Fibroblast of skin of back (primary cell): ENCODE measurements at regions not wholly inside any gene's neighbourhood (a gene's known extent, or its start where the extent isn't known, plus 50 kb on each side); places are given as distances from the start of the nearest gene placed in this dataset.
A peak's percentile ranks its signal among the peaks of the same experiment; 100 is the strongest.

Source experiments
- DNase-seq: peaks from one replicate; pipeline ENCODE4 v3.0.0-alpha.2; 2013

GRCh38 chr15:39156646-39157250 lies 424.1 kb upstream of the THBS1 start:
- peak; percentile 72 for DNase-seq

GRCh38 chr15:39157882-39158281 lies 423.0 kb upstream of the THBS1 start:
- DNase-seq = no peak

GRCh38 chr15:39159833-39160232 lies 421.0 kb upstream of the THBS1 start:
- DNase-seq = no peak

- DNase-seq = peak; percentile 89
Measured at GRCh38 chr15:39161096-39161495, 419.8 kb upstream of the THBS1 start.

GRCh38 chr15:39165020-39165706 lies 415.7 kb upstream of the THBS1 start:
- peak; percentile 93 for DNase-seq

GRCh38 chr15:39167164-39168058 lies 413.5 kb upstream of the THBS1 start:
- no peak for DNase-seq

GRCh38 chr15:39171944-39172368 lies 408.9 kb upstream of the THBS1 start:
- DNase-seq = peak; percentile 98

- DNase-seq = peak; percentile 77
Measured at GRCh38 chr15:39172380-39173281, 408.2 kb upstream of the THBS1 start.

GRCh38 chr15:39173426-39173825 lies 407.5 kb upstream of the THBS1 start:
- DNase-seq = no peak

GRCh38 chr15:39174332-39174731 lies 406.5 kb upstream of the THBS1 start:
- no peak for DNase-seq

GRCh38 chr15:39176030-39176429 lies 404.8 kb upstream of the THBS1 start:
- DNase-seq = no peak

GRCh38 chr15:39177561-39177960 lies 403.3 kb upstream of the THBS1 start:
- no peak for DNase-seq

- DNase-seq = peak; percentile 53
Measured at GRCh38 chr15:39180030-39180429, 400.8 kb upstream of the THBS1 start.

GRCh38 chr15:39180483-39180933 lies 400.4 kb upstream of the THBS1 start:
- DNase-seq = peak; percentile 83

GRCh38 chr15:39181056-39181747 lies 399.7 kb upstream of the THBS1 start:
- DNase-seq = no peak

GRCh38 chr15:39181940-39182339 lies 398.9 kb upstream of the THBS1 start:
- DNase-seq = peak; percentile 72

GRCh38 chr15:39183164-39183881 lies 397.6 kb upstream of the THBS1 start:
- no peak for DNase-seq

GRCh38 chr15:39184701-39185390 lies 396.0 kb upstream of the THBS1 start:
- DNase-seq = no peak

- DNase-seq = peak; percentile 60
Measured at GRCh38 chr15:39188314-39188713, 392.6 kb upstream of the THBS1 start.

GRCh38 chr15:39188930-39189329 lies 391.9 kb upstream of the THBS1 start:
- peak; percentile 93 for DNase-seq
